HG02973 (cell line): ENCODE measurements at regions not wholly inside any gene's neighbourhood (a gene's known extent, or its start where the extent isn't known, plus 50 kb on each side); places are given as distances from the start of the nearest gene placed in this dataset.
A peak's percentile ranks its signal among the peaks of the same experiment; 100 is the strongest.

ENCODE experiments used
- ATAC-seq: cut with Tn5 transposase; IDR thresholded peaks from one replicate; pipeline ENCODE4 v1.9.1; 2021; ENCODE audit warnings: moderate library complexity; ENCODE audit not compliant: unreplicated experiment

- ATAC-seq: no peak
These were observed 317.1 kb upstream of the FERMT1 start for GRCh38 chr20:6439737-6440442.

- ATAC-seq: no peak
These were observed 311.3 kb upstream of the FERMT1 start for GRCh38 chr20:6434131-6434530.

- peak; percentile 59 for ATAC-seq
These were observed 307.6 kb upstream of the FERMT1 start for GRCh38 chr20:6430381-6430780.

- ATAC-seq: no peak
These were observed 303.6 kb upstream of the FERMT1 start for GRCh38 chr20:6426287-6426891.

- ATAC-seq: no peak
These were observed 298.8 kb upstream of the FERMT1 start for GRCh38 chr20:6421321-6422248.

GRCh38 chr20:6420336-6420735, 297.5 kb upstream of the FERMT1 start:
- no peak for ATAC-seq

GRCh38 chr20:6418732-6419131, 295.9 kb upstream of the FERMT1 start:
- peak; percentile 63 for ATAC-seq

- ATAC-seq: no peak
These were observed 293.5 kb upstream of the FERMT1 start for GRCh38 chr20:6416371-6416770.

GRCh38 chr20:6411651-6412050, 288.8 kb upstream of the FERMT1 start:
- ATAC-seq: no peak

GRCh38 chr20:6410721-6411120, 287.9 kb upstream of the FERMT1 start:
- no peak for ATAC-seq

GRCh38 chr20:6407163-6407562, 284.3 kb upstream of the FERMT1 start:
- no peak for ATAC-seq

- ATAC-seq: no peak
These were observed 279.2 kb upstream of the FERMT1 start for GRCh38 chr20:6401893-6402557.

- no peak for ATAC-seq
These were observed 274.3 kb upstream of the FERMT1 start for GRCh38 chr20:6397115-6397514.

GRCh38 chr20:6395695-6396094, 272.9 kb upstream of the FERMT1 start:
- no peak for ATAC-seq

GRCh38 chr20:6388671-6389197, 265.9 kb upstream of the FERMT1 start:
- no peak for ATAC-seq

- no peak for ATAC-seq
These were observed 262.2 kb upstream of the FERMT1 start for GRCh38 chr20:6384956-6385486.

- no peak for ATAC-seq
These were observed 261.6 kb upstream of the FERMT1 start for GRCh38 chr20:6384380-6384779.

GRCh38 chr20:6381887-6382286, 259.1 kb upstream of the FERMT1 start:
- no peak for ATAC-seq

GRCh38 chr20:6362245-6362644, 239.4 kb upstream of the FERMT1 start:
- no peak for ATAC-seq

GRCh38 chr20:6360766-6361165, 237.9 kb upstream of the FERMT1 start:
- ATAC-seq: no peak
